Medulla oblongata (tissue), 1 donor: ENCODE measurements at regions not wholly inside any gene's neighbourhood (a gene's known extent, or its start where the extent isn't known, plus 50 kb on each side); places are given as distances from the start of the nearest gene placed in this dataset.

ENCODE experiments used
- DNase-seq: peaks from one replicate; pipeline ENCODE4 v3.0.0-alpha.2; 2015; ENCODE audit errors: extremely low spot score

GRCh38 chr18:48488388-48488850 lies 50.4 kb upstream of the CTIF start:
- no peak for DNase-seq

DNA sequence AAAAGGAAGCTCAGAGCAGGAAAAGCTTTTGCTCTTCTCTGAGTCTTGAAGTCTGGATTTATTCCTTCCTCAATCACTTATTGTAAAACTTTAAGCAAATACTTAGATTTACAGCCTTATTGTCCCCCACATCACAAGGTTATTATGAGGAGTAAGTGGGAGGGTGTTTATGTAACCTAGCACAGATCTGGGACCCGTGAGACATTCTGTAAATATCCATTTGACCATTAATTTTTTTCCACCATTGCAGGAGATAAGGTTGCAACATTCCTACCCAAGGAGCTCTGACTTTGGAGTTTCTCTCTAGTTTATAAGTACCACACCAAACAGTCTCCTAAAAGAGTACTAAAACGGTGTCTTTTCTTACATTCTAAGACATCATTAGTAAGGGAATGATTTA lies 52.1 kb upstream of the CTIF start:
- no peak for DNase-seq

DNA sequence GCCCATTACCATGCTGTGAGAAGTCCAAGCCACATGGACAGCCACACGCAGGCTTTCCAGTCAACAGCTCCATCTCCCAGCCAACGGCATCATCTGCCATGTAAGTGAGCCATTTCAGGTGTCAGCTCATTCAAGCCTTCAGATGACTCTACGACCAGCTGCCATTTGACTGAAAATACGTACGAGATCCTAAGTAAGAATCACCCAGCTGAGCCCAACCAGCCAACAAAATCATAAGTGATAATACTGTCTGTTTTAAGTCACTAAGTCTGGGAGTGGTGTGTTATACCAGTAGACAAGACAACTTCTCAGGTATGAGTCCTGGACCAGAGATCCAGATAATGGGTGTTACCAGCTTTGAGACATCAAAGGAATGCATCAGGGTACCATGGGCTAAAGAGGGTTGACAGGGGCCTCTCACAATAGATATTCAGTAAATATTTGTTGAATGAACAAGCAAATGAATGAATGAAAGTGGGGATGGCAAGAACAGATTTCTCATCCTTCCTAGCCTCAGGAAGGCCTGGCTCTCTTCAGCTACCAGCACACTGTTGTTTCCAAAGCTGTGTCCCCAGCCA lies 52.9 kb upstream of the CTIF start:
- DNase-seq = no peak

- no peak for DNase-seq
These were observed 57.7 kb upstream of the CTIF start for GRCh38 chr18:48481092-48481491.

DNA sequence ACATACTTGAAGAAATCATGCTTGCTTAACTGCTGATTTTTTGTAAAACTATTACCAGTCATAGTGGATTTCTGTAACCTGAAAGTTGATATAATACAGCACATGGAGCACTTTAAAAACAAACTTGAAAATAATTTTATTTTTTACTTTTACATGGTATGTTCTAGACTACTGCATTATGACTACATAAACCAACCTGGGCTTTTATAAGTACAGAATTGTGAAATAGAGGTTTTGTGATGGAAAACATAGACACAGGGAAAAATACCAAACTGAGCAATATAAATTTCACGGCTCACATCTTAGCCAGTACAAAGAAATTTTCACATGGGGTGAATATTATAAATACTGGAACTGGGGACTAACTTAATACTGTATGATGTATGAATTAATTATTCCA lies 59.3 kb upstream of the CTIF start:
- no peak for DNase-seq

- no peak for DNase-seq
These were observed 61.5 kb upstream of the CTIF start for GRCh38 chr18:48477348-48477747.

DNA sequence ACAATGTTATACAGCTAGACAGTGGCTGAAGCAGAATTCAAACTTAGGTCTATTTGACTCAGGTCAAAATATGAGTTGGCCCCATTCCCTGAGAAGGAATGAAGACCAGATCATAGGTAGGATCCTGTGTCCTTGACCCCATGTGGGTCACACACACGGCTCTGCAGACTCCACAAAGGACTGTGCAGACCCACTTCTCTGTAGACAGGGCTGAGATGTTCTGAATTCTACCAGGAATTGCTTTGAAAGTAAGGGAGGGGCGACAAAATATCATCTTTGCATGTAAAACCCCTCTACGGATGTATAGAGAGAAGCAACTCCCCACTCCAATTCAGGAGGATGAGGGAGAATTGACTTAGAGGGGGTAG lies 62.3 kb upstream of the CTIF start:
- no peak for DNase-seq

- peak; percentile 85 for DNase-seq
These were observed 62.9 kb upstream of the CTIF start for GRCh38 chr18:48475635-48476549.

DNA sequence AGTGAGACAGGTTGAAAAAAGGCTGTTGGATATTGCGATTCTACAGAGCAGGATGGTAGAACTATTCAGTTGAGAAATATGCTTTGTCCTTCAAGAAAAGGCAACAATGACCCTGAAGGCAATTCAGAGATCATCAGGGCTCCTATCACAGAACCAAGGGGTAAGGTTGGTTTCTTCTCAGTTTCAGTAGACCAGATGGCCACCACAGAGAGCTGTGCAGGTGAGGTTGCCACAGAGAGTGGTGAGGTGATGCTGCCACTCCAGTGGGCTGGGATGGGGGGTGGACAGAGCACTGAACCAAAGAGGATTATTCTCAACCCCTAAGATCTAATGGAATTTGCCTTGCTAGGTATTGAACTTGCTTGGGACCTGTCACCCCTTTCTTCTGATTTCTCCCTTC lies 64.6 kb upstream of the ZBTB7C start:
- DNase-seq = no peak

- DNase-seq = no peak
These were observed 63.4 kb upstream of the ZBTB7C start for GRCh38 chr18:48472610-48473009.

DNA sequence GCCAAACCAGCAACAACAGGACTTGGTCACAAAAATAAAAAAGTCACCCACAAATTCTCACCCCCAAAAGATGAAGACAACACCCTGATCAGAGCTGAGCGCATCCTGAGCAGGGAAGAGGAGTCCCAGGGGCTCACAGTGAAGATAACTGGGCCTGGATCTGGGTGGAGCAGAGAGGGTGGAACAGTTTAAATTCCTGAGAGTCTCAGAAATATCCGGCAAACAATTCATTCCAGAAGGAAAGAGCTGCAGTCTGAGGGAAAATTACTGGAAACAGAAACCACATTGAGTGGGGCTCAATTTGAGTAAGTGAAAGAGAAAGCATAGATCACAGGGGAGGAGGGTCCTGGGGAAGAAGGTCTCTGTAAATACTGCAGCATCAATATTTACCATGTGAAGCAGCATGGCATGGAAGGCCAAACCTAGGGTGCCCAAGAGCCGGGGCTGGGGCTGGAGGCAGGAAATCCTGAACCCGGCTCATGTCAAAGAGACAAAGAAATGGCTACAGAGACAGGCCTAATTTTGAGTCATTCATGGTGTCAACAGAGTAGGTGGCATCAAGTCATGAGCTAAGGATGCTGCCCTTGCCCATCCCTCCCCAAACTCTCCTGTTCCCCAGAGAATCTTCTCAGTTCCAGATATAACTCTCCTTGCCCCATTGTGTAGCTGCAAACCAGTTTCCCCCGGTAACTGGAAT lies 61.4 kb upstream of the ZBTB7C start:
- DNase-seq = no peak

- no peak for DNase-seq
These were observed 59.0 kb upstream of the ZBTB7C start for GRCh38 chr18:48468151-48468550.

DNA sequence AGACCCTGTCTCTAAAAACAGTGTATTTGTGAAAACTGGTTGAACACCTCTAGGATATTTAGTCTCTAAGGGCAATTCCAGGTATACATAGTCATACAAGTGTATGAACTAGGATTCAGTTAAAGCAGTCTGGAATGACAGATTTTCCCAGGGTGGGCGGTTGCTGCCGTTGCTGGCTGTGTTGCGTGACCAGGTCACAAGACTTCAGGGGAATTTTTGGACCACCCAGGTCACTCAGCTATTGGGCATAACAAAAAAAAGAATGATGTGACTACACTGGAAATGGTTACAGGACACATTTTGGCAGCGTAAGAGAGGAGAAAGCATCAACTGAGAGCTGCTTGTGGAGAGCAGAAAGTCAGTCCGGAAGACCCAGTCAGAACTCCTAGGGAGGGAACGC lies 58.0 kb upstream of the ZBTB7C start:
- no peak for DNase-seq

DNA sequence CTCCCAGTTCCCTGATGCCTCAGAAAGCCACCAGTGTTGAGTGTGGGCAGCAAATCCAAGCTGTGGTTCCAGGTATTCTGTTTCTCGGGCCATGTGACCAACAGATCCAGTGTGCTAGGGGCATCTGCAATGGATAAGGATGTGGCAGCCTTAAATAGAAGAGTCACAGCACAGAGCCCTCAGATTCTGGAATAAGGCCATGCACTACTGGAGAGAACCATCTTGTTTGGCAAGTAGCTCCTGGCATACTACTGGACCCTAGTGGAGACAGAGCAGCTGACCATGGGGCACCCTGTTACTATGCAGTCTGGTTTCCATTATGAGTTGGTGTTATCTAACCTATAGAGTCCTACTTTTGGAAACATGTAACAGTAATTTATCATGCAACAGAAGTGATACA lies 53.3 kb upstream of the ZBTB7C start:
- no peak for DNase-seq

GRCh38 chr18:48460929-48461583 lies 51.9 kb upstream of the ZBTB7C start:
- DNase-seq = no peak

DNA sequence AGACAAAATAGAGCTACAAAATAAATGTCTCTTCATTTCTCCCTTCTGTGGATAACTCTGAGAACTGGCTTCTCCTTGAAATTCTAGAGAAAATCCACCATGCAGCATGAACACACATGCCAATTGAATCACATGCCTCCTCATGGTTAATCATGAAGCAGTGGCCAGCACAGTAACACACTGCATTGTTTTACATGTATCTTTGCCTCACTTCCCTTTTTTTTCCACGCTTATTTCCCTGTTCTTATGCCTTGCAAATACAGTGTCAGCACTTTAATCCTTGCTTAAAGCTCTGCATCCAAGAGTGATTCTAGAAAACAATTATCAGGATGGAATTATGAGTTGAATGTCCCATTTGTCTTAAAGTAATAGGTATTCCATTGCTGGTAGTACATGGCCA lies 50.3 kb upstream of the ZBTB7C start:
- DNase-seq = peak; percentile 56

GRCh38 chr18:48459016-48459415 lies 49.8 kb upstream of the ZBTB7C start:
- DNase-seq = peak; percentile 48
